Upper lobe of left lung (tissue), 6 donors: ENCODE measurements at regions not wholly inside any gene's neighbourhood (a gene's known extent, or its start where the extent isn't known, plus 50 kb on each side); places are given as distances from the start of the nearest gene placed in this dataset.
"Not testable (repeated sequence)": the region's sequence is repeated elsewhere in the genome, so short reads cannot be mapped to it uniquely, and the experiment has no call there.

Source experiments
- ATAC-seq, 2 donors: fragments of 200-7000 bp; cut with Tn5 transposase; one replicate each; pipeline ENCODE4 v1.9.1; 2022; ENCODE audit warnings: mild to moderate bottlenecking in 2 of 2, moderate library complexity in 2 of 2; ENCODE audit not compliant: low FRiP score in 2 of 2
- DNase-seq, 2 donors: peaks; one replicate each; pipeline ENCODE4 v3.0.0-alpha.2; 2019 to 2020
- H3K27ac ChIP-seq, 4 donors: fragments of 200-600 bp; sonication (generic); one replicate each; pipeline ENCODE4 v1.5.1; 2016 to 2019
- H3K27me3 ChIP-seq, 4 donors: fragments of 200-600 bp; sonication (generic); one replicate each; pipeline ENCODE4 v1.5.1; 2017 to 2019
- H3K36me3 ChIP-seq, 4 donors: fragments of 200-600 bp; sonication (generic); one replicate each; pipeline ENCODE4 v1.5.1; 2016 to 2019
- H3K4me1 ChIP-seq, 4 donors: fragments of 200-600 bp; sonication (generic); one replicate each; pipeline ENCODE4 v1.5.1; 2018 to 2019
- H3K4me3 ChIP-seq, 4 donors: fragments of 200-600 bp; sonication (generic); one replicate each; pipeline ENCODE4 v1.5.1; 2017 to 2019; ENCODE audit warnings: mild to moderate bottlenecking in 2 of 4, moderate library complexity in 1 of 4
- H3K9me3 ChIP-seq, 4 donors: fragments of 200-600 bp; sonication (generic); one replicate each; pipeline ENCODE4 v1.5.1; 2018 to 2019
- CTCF ChIP-seq, 6 experiments: fragments of 450-650 bp in 4 of 6; fragments of 200-600 bp in 2 of 6; sonication (generic) in 2 of 6; IDR thresholded peaks; one replicate each; pipeline ENCODE4 v1.5.1; 2016 to 2019; ENCODE audit warnings: antibody characterized with exemption in 6 of 6
- EP300 ChIP-seq, 4 donors: sonication (generic); formaldehyde crosslinking; IDR thresholded peaks; one replicate each; pipeline ENCODE4 v1.5.1; 2017; ENCODE audit warnings: antibody characterized with exemption in 4 of 4, control low read depth in 2 of 4
- POLR2A ChIP-seq, 4 donors: fragments of 450-650 bp; IDR thresholded peaks; one replicate each; pipeline ENCODE4 v1.5.1; 2016 to 2017; ENCODE audit warnings: antibody characterized with exemption in 4 of 4, mild to moderate bottlenecking in 2 of 4
- POLR2AphosphoS5 ChIP-seq, 2 donors: sonication (generic); formaldehyde crosslinking; IDR thresholded peaks; one replicate each; pipeline ENCODE4 v1.5.1; 2017; ENCODE audit warnings: antibody characterized with exemption in 2 of 2
- WGBS, 2 donors: methylation state at CpG; one replicate each; pipeline ENCODE4 v1.1.5; 2017 to 2018; 5-methylcytosine and 5-hydroxymethylcytosine counted together
- donor health status: DM: no; HTN: no; CAD: no; lungs with moderate emphysema.
- donor health status: DM: no; HTN: yes; CAD: no; lungs with severe emphysema.

GRCh38 chr6:142016666-142017065 lies 116.1 kb upstream of the GJE1 start:
- not testable (repeated sequence) for H3K27ac ChIP-seq, H3K4me1 ChIP-seq, H3K27me3 ChIP-seq, H3K9me3 ChIP-seq, ATAC-seq, H3K36me3 ChIP-seq, DNase-seq, H3K4me3 ChIP-seq
- 67 to 74% methylated on average over 4 to 5 of the region's 5 CpGs for WGBS, 2 donors

GRCh38 chr6:142015463-142015862 lies 117.3 kb upstream of the GJE1 start:
- ATAC-seq, result not testable (repeated sequence)

GRCh38 chr6:142015011-142015410 lies 117.7 kb upstream of the GJE1 start:
- DNase-seq (no peak), ATAC-seq (no peak)
- Histone ChIP-seq H3K4me1 (no peaks in the 10 kb centered on the region), H3K27me3 (no peaks in the 10 kb centered on the region), H3K4me3 (no peak overlapping the region), H3K36me3 (no peaks in the 10 kb centered on the region), H3K27ac (no peak overlapping the region), H3K9me3 (no peaks in the 10 kb centered on the region)
- 11 to 21% methylated on average over 5 of the region's 5 CpGs for WGBS, 2 donors
- TF ChIP-seq POLR2AphosphoS5 (IDR thresholded peaks at IDR 0.05) (no peak), EP300 (IDR thresholded peaks at IDR 0.05) (no peak), POLR2A (IDR thresholded peaks at IDR 0.05) (no peak), CTCF (IDR thresholded peaks at IDR 0.05) (no peak)

More at GRCh38 chr6:142015463-142015862, 117.3 kb upstream of the GJE1 start:
- H3K27ac ChIP-seq, H3K9me3 ChIP-seq, H3K4me3 ChIP-seq, H3K4me1 ChIP-seq, DNase-seq, H3K27me3 ChIP-seq, H3K36me3 ChIP-seq: not testable (repeated sequence)
- WGBS, 2 donors, result 61 to 64% methylated on average over 2 of the region's 2 CpGs

- H3K4me1 ChIP-seq, result no peaks in the 10 kb centered on the region
- H3K9me3 ChIP-seq, result no peaks in the 10 kb centered on the region
- no peak for DNase-seq
- WGBS, 2 donors, result 12 to 25% methylated on average over 6 of the region's 6 CpGs
- no peaks in the 10 kb centered on the region for H3K36me3 ChIP-seq
- no peak for ATAC-seq
- no peaks in the 10 kb centered on the region for H3K27me3 ChIP-seq
- H3K4me3 ChIP-seq, result no peak overlapping the region
- no peak for TF ChIP-seq CTCF (IDR thresholded peaks at IDR 0.05)
- TF ChIP-seq POLR2A (IDR thresholded peaks at IDR 0.05), result no peak
- TF ChIP-seq POLR2AphosphoS5 (IDR thresholded peaks at IDR 0.05), result no peak
- TF ChIP-seq EP300 (IDR thresholded peaks at IDR 0.05), result no peak
- no peak overlapping the region for H3K27ac ChIP-seq
Observed at GRCh38 chr6:142014515-142014914, 118.2 kb upstream of the GJE1 start.

- ATAC-seq, result no peak
- H3K9me3 ChIP-seq, result no peaks in the 10 kb centered on the region
- WGBS, 2 donors, result 66 to 72% methylated on average over 4 of the region's 4 CpGs
- DNase-seq, result no peak
- no peak for TF ChIP-seq CTCF (IDR thresholded peaks at IDR 0.05)
- TF ChIP-seq EP300 (IDR thresholded peaks at IDR 0.05), result no peak
- no peak for TF ChIP-seq POLR2A (IDR thresholded peaks at IDR 0.05)
- no peak for TF ChIP-seq POLR2AphosphoS5 (IDR thresholded peaks at IDR 0.05)
- H3K36me3 ChIP-seq, result no peaks in the 10 kb centered on the region
- H3K4me1 ChIP-seq, result no peaks in the 10 kb centered on the region
- no peaks in the 10 kb centered on the region for H3K27me3 ChIP-seq
- H3K4me3 ChIP-seq, result no peak overlapping the region
- no peak overlapping the region for H3K27ac ChIP-seq
Observed at GRCh38 chr6:142013875-142014495, 118.7 kb upstream of the GJE1 start.

- no peaks in the 10 kb centered on the region for H3K4me1 ChIP-seq
- no peak for ATAC-seq
Observed at GRCh38 chr6:142013287-142013686, 119.4 kb upstream of the GJE1 start.

More at GRCh38 chr6:142013287-142013686, 119.4 kb upstream of the GJE1 start:
- TF ChIP-seq CTCF (IDR thresholded peaks at IDR 0.05) (no peak), EP300 (IDR thresholded peaks at IDR 0.05) (no peak), POLR2A (IDR thresholded peaks at IDR 0.05) (no peak), POLR2AphosphoS5 (IDR thresholded peaks at IDR 0.05) (no peak)
- no peaks in the 10 kb centered on the region for H3K27me3 ChIP-seq
- no peak for DNase-seq
- no peak overlapping the region for H3K4me3 ChIP-seq
- H3K9me3 ChIP-seq, result no peaks in the 10 kb centered on the region
- no peaks in the 10 kb centered on the region for H3K36me3 ChIP-seq
- no peak overlapping the region for H3K27ac ChIP-seq
